ENCODE measurements at regions not wholly inside any gene's neighbourhood (a gene's known extent, or its start where the extent isn't known, plus 50 kb on each side); places are given as distances from the start of the nearest gene placed in this dataset.

GRCh38 chr20:60928341-60928740 lies 323.7 kb upstream of the CDH4 start:
- no peak overlapping the region for H3K27ac Mint-ChIP-seq
- ATAC-seq (no peak), DNase-seq (ENCODE audit: low spot score) (no peak)
- no peaks in the 10 kb centered on the region for H3K9me3 Mint-ChIP-seq
- H3K4me1 Mint-ChIP-seq (ENCODE audit: low read depth in 2 of 2): no peaks in the 10 kb centered on the region
- peaks cover 16 to 28% of the 10 kb centered on the region in 2 donors for H3K27me3 Mint-ChIP-seq
- no peak overlapping the region for H3K4me3 Mint-ChIP-seq
- no peaks in the 10 kb centered on the region for H3K36me3 Mint-ChIP-seq

- no peak for ATAC-seq
- H3K27me3 Mint-ChIP-seq: peaks cover 11 to 18% of the 10 kb centered on the region in 2 donors
- H3K4me1 Mint-ChIP-seq (ENCODE audit: low read depth in 2 of 2): no peaks in the 10 kb centered on the region
- DNase-seq (ENCODE audit: low spot score): no peak
- no peaks in the 10 kb centered on the region for H3K9me3 Mint-ChIP-seq
- H3K36me3 Mint-ChIP-seq: no peaks in the 10 kb centered on the region
- no peak overlapping the region for H3K27ac Mint-ChIP-seq
- no peak overlapping the region for H3K4me3 Mint-ChIP-seq
Measured at GRCh38 chr20:60930023-60930790, 321.9 kb upstream of the CDH4 start.

DNA sequence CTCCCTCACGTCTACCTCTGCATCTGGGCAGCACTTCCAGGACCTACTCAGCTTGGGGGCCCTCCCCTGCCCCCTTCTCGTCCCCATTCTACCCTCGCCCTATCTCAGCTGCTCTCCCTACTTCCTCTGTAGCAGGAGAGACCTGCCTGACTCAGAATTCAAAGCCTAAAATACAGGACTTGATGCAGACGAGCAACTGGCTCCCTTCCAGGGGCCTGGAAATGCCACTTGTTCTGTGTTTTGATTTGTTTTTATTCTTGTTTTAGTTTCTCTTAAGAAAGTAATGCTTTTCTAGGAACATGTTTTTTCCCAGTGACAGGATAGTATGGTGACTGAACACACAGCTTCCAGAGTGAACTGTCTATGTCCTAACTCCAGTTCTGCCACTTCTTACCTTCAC lies 320.4 kb upstream of the CDH4 start:
- Mint-ChIP-seq H3K4me1 (ENCODE audit: low read depth in 2 of 2) (no peaks in the 10 kb centered on the region), H3K27me3 (peaks cover 13 to 16% of the 10 kb centered on the region in 2 donors)
- no peak for ATAC-seq

DNA sequence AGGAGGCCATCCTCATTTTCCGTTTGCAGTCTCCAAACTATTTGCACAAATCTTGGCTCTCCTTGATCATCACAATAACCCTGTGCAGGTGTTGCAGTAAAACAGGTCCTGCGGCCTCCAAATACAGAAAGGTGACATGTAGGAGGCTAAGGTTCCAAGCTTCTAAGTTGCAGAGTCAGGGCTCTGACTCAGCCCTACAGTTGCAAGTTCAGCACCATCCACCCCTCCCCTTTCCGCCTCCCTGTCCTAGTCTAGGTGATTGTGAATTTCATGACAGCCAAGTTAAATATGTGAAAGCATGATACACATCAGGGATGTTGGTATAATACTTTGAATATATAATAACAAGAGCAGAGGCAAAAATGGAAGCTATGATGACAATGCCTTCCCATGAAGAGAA lies 317.3 kb upstream of the CDH4 start:
- Mint-ChIP-seq H3K36me3 (no peaks in the 10 kb centered on the region), H3K27me3 (peaks cover 14 to 20% of the 10 kb centered on the region in 2 donors), H3K27ac (no peak overlapping the region), H3K4me3 (no peak overlapping the region), H3K4me1 (ENCODE audit: low read depth in 2 of 2) (no peaks in the 10 kb centered on the region), H3K9me3 (no peaks in the 10 kb centered on the region)
- DNase-seq (ENCODE audit: low spot score): no peak
- ATAC-seq: no peak

More for the DNA sequence above, 320.4 kb upstream of the CDH4 start:
- Mint-ChIP-seq H3K9me3 (no peaks in the 10 kb centered on the region), H3K4me3 (no peak overlapping the region), H3K36me3 (no peaks in the 10 kb centered on the region), H3K27ac (no peak overlapping the region)
- DNase-seq (ENCODE audit: low spot score): no peak

DNA sequence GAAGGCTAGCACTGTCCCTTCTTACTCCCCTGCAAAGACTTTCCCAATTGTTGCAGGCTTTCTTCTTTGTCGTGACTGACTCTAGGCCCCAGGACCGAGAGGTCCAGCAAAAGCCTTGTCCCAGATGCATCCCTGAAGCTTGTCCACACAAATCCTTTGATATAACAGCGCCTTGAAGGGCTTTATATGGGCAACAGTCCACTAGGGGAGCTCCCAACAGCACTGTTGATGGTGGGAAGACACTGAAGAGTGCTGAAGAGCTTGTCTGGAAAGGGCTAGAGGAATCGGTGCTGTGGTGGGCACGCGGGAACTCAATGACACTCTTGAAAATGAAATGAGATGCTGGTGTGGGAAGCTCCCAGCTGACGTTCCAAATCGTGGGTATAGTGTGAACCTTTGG lies 316.1 kb upstream of the CDH4 start:
- Mint-ChIP-seq H3K27me3 (peaks cover 7 to 19% of the 10 kb centered on the region in 2 donors), H3K9me3 (no peaks in the 10 kb centered on the region), H3K27ac (no peak overlapping the region), H3K4me1 (ENCODE audit: low read depth in 2 of 2) (no peaks in the 10 kb centered on the region), H3K36me3 (no peaks in the 10 kb centered on the region), H3K4me3 (no peak overlapping the region)
- ATAC-seq: no peak
- no peak for DNase-seq (ENCODE audit: low spot score)

- H3K4me3 Mint-ChIP-seq: no peak overlapping the region
- H3K27me3 Mint-ChIP-seq: peaks cover 7 to 12% of the 10 kb centered on the region in 2 donors
- no peaks in the 10 kb centered on the region for H3K4me1 Mint-ChIP-seq (ENCODE audit: low read depth in 2 of 2)
- ATAC-seq (no peak), DNase-seq (ENCODE audit: low spot score) (no peak)
- H3K9me3 Mint-ChIP-seq: no peaks in the 10 kb centered on the region
- no peaks in the 10 kb centered on the region for H3K36me3 Mint-ChIP-seq
- H3K27ac Mint-ChIP-seq: no peak overlapping the region
Measured at GRCh38 chr20:60937585-60937984, 314.5 kb upstream of the CDH4 start.

GRCh38 chr20:60941379-60941778 lies 310.7 kb upstream of the CDH4 start:
- Mint-ChIP-seq H3K36me3 (no peaks in the 10 kb centered on the region), H3K27me3 (peaks cover 7 to 10% of the 10 kb centered on the region in 2 donors), H3K27ac (no peak overlapping the region), H3K4me1 (ENCODE audit: low read depth in 2 of 2) (no peaks in the 10 kb centered on the region), H3K9me3 (no peaks in the 10 kb centered on the region), H3K4me3 (no peak overlapping the region)
- ATAC-seq (no peak), DNase-seq (ENCODE audit: low spot score) (no peak)

DNA sequence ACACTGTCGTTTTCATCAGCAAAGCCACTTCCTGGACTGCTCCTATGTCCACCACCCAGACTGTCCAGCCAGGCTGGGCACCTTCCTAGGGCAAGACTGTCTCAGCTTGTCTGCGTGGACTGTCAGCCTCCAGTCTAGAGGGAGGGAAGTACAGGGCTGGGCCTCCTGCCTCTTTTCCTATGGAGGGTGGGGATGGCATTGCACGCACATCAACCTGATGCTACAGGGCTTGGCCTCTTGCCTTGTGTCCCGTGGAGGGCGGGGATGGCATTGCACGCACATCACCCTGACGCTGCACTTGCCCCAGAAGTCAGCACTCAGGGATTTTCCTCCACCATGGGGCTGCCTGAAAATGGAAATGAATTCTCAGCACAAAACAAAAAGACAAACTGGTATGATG lies 304.2 kb upstream of the CDH4 start:
- no peak for ATAC-seq
- peaks cover 0 to 4% of the 10 kb centered on the region in 2 donors for H3K27me3 Mint-ChIP-seq
- no peaks in the 10 kb centered on the region for H3K4me1 Mint-ChIP-seq (ENCODE audit: low read depth in 2 of 2)
- no peak for DNase-seq (ENCODE audit: low spot score)
- H3K36me3 Mint-ChIP-seq: no peaks in the 10 kb centered on the region
- no peak overlapping the region for H3K27ac Mint-ChIP-seq
- no peaks in the 10 kb centered on the region for H3K9me3 Mint-ChIP-seq
- H3K4me3 Mint-ChIP-seq: no peak overlapping the region

DNA sequence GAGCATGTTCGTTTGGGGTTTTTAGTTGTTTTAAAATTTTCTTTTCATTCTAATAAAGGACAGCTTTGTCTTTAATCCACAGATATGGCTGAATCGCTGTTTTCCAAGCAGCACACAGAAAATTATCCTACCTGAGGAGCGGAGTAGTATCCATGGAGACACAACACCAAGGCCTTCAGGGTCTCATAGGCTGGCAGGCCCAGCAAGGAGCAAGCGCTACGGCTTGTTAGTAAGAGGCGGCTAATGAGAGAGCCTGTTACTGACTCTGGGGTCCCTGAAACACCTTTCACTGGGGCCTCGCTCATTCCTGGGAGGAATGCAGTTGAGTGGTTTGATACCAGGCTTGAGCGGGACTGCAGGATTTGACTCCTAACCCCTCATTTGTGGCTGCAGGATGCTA lies 303.8 kb upstream of the CDH4 start:
- Mint-ChIP-seq H3K4me3 (no peak overlapping the region), H3K27ac (no peak overlapping the region), H3K27me3 (peaks cover 0 to 4% of the 10 kb centered on the region in 2 donors), H3K36me3 (no peaks in the 10 kb centered on the region), H3K9me3 (no peaks in the 10 kb centered on the region), H3K4me1 (ENCODE audit: low read depth in 2 of 2) (no peaks in the 10 kb centered on the region)
- DNase-seq (ENCODE audit: low spot score): no peak
- no peak for ATAC-seq

DNA sequence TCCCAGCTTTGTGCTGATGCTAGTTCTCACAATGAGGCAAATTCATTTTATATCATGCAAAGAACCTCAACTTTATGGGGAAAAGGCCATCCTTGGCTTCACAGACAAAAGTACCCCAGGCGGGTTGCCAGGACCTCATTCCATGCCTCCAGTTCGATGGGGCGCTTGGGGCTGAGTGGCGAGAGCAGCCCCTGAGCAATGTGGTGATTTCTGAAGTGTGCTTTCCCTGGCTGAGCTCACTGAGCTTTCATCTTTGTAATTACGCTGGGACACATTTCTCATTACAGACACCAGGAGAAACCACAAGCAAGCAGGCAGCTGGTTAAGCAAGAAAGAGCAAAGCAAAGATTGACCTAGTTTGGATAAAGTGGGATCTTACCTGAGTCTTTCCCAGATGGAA lies 301.5 kb upstream of the CDH4 start:
- ATAC-seq: no peak
- no peak for DNase-seq (ENCODE audit: low spot score)
- no peak overlapping the region for H3K27ac Mint-ChIP-seq
- no peaks in the 10 kb centered on the region for H3K4me1 Mint-ChIP-seq (ENCODE audit: low read depth in 2 of 2)
- peaks cover 0 to 6% of the 10 kb centered on the region in 2 donors for H3K27me3 Mint-ChIP-seq
- H3K9me3 Mint-ChIP-seq: no peaks in the 10 kb centered on the region
- no peak overlapping the region for H3K4me3 Mint-ChIP-seq
- H3K36me3 Mint-ChIP-seq: no peaks in the 10 kb centered on the region

GRCh38 chr20:60950974-60951373 lies 301.1 kb upstream of the CDH4 start:
- no peak overlapping the region for H3K27ac Mint-ChIP-seq
- DNase-seq (ENCODE audit: low spot score): no peak
- ATAC-seq: no peak
- H3K4me1 Mint-ChIP-seq (ENCODE audit: low read depth in 2 of 2): no peaks in the 10 kb centered on the region
- no peak overlapping the region for H3K4me3 Mint-ChIP-seq
- H3K27me3 Mint-ChIP-seq: peaks cover 0 to 6% of the 10 kb centered on the region in 2 donors
- no peaks in the 10 kb centered on the region for H3K36me3 Mint-ChIP-seq
- no peaks in the 10 kb centered on the region for H3K9me3 Mint-ChIP-seq

DNA sequence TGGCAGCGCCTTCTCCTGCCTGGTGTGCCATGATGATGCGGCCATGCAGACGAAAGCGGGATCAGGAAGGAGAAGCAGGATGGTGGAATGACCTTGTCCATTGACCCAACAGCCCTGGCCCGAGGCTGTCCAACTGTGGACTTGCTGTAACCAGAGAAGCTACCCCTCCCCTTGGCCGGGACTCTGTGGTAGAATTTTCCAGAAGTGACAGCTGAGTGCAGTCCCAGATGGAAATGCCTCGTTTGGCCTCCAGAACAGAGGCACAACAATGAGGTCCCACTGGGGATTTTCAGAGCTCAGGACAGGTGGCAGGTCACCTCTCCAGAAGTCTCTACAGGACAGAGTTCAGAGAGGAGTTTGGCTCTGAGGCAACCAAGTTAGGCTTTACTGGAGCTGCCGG lies 299.2 kb upstream of the CDH4 start:
- Mint-ChIP-seq H3K27me3 (peaks cover 0 to 6% of the 10 kb centered on the region in 2 donors), H3K36me3 (no peaks in the 10 kb centered on the region), H3K4me1 (ENCODE audit: low read depth in 2 of 2) (no peaks in the 10 kb centered on the region), H3K27ac (no peak overlapping the region), H3K4me3 (no peak overlapping the region), H3K9me3 (no peaks in the 10 kb centered on the region)
- ATAC-seq (no peak), DNase-seq (ENCODE audit: low spot score) (no peak)

DNA sequence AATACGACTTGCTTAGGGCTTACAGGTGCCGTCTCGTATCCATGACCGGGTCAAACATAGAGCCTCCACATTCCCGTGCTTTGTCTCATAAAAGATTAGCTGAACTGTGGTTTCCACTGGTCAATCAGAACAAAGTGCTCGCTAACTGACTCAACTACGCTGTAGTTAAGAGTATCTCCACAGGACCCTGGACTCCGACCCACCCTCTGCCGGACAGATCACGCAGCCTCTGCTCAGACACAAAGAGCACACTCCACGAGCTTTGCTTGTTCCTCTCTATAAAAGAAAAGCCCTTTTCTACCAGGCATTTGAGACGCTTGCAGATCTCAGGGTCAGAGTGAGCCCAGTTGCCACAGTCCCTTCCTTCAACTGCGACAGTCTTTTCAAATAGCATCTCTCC lies 298.7 kb upstream of the CDH4 start:
- peaks cover 0 to 6% of the 10 kb centered on the region in 2 donors for H3K27me3 Mint-ChIP-seq

DNA sequence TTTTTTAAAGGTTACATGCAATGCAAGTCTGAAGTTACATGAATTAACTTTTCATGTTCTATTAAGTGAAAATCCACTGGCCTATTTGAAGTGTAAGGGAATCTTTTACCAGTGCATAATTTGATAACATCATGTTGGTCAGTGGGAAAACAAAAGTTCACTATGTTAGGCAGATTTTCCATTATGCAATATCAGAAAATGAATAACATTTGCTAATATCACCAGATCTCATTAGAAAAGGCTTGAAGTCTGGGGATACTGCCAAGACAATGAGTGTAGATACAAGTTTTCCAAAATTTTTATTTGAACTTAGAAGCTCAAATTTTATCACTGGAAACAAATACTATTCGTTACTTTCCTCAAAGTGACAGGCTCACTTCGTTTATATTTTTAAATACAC lies 296.4 kb upstream of the CDH4 start:
- ATAC-seq (no peak), DNase-seq (ENCODE audit: low spot score) (no peak)
- no peak overlapping the region for H3K27ac Mint-ChIP-seq
- peaks cover 0 to 11% of the 10 kb centered on the region in 2 donors for H3K27me3 Mint-ChIP-seq
- H3K9me3 Mint-ChIP-seq: no peaks in the 10 kb centered on the region
- H3K4me3 Mint-ChIP-seq: no peak overlapping the region
- H3K4me1 Mint-ChIP-seq (ENCODE audit: low read depth in 2 of 2): no peaks in the 10 kb centered on the region
- no peaks in the 10 kb centered on the region for H3K36me3 Mint-ChIP-seq

More for the DNA sequence above, 298.7 kb upstream of the CDH4 start:
- ATAC-seq (no peak), DNase-seq (ENCODE audit: low spot score) (no peak)
- no peak overlapping the region for H3K27ac Mint-ChIP-seq
- H3K9me3 Mint-ChIP-seq: no peaks in the 10 kb centered on the region
- no peaks in the 10 kb centered on the region for H3K4me1 Mint-ChIP-seq (ENCODE audit: low read depth in 2 of 2)
- no peaks in the 10 kb centered on the region for H3K36me3 Mint-ChIP-seq
- H3K4me3 Mint-ChIP-seq: no peak overlapping the region

DNA sequence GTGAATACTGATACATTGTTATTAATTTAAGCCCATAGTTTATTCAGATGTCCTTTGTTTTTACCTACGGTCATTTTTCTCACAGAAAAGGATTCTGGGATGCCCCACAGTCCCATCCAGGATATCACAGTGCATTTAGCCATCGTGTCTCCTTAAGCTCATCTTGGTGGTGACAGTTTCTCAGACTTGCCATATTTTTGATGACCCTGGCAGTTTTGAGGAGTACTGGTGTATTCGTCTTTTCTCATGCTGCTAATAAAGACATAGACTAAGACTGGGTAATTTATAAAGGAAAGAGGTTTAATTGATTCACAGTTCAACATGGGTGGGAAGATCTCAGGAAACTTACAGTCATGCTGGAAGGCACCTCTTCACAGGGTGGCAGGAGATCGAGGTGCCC lies 295.9 kb upstream of the CDH4 start:
- H3K9me3 Mint-ChIP-seq: no peaks in the 10 kb centered on the region

More for the DNA sequence above, 295.9 kb upstream of the CDH4 start:
- Mint-ChIP-seq H3K27ac (no peak overlapping the region), H3K36me3 (no peaks in the 10 kb centered on the region), H3K27me3 (peaks cover 0 to 13% of the 10 kb centered on the region in 2 donors), H3K4me3 (no peak overlapping the region), H3K4me1 (ENCODE audit: low read depth in 2 of 2) (no peaks in the 10 kb centered on the region)
- ATAC-seq (no peak), DNase-seq (ENCODE audit: low spot score) (no peak)

Measured in natural killer cell treated with Interleukin-12 subunit alpha and Interleukin-12 subunit beta and Interleukin-15 and Interleukin-18, amount 100 ng/mL, for 72 hours (primary cell).